HG03175 (cell line): ENCODE measurements at regions not wholly inside any gene's neighbourhood (a gene's known extent, or its start where the extent isn't known, plus 50 kb on each side); places are given as distances from the start of the nearest gene placed in this dataset.
"Not testable (repeated sequence)": the region's sequence is repeated elsewhere in the genome, so short reads cannot be mapped to it uniquely, and the experiment has no call there.

Experiments
- ATAC-seq: cut with Tn5 transposase; IDR thresholded peaks from one replicate; pipeline ENCODE4 v1.9.1; 2021; ENCODE audit warnings: mild to moderate bottlenecking, moderate library complexity; ENCODE audit not compliant: unreplicated experiment

- no peak for ATAC-seq
Observed at GRCh38 chr6:135647521-135647920, 150.0 kb upstream of the AHI1 start.

GRCh38 chr6:135651964-135652755 lies 154.6 kb upstream of the AHI1 start:
- ATAC-seq = peak; percentile 98

GRCh38 chr6:135655055-135655454 lies 157.5 kb upstream of the AHI1 start:
- ATAC-seq = no peak

- ATAC-seq = no peak
Observed at GRCh38 chr6:135657207-135657606, 159.7 kb upstream of the AHI1 start.

- no peak for ATAC-seq
Observed at GRCh38 chr6:135658481-135658880, 160.9 kb upstream of the AHI1 start.

GRCh38 chr6:135658916-135659315 lies 161.4 kb upstream of the AHI1 start:
- no peak for ATAC-seq

GRCh38 chr6:135664527-135664926 lies 167.0 kb upstream of the AHI1 start:
- ATAC-seq = no peak

- ATAC-seq = no peak
Observed at GRCh38 chr6:135665935-135666334, 168.4 kb upstream of the AHI1 start.

GRCh38 chr6:135667691-135668455 lies 170.3 kb upstream of the AHI1 start:
- no peak for ATAC-seq

- ATAC-seq = no peak
Observed at GRCh38 chr6:135672256-135672655, 174.7 kb upstream of the AHI1 start.

GRCh38 chr6:135673501-135674309 lies 176.2 kb upstream of the AHI1 start:
- no peak for ATAC-seq

- ATAC-seq = no peak
Observed at GRCh38 chr6:135675026-135675425, 176.5 kb upstream of the PDE7B start.

- ATAC-seq = no peak
Observed at GRCh38 chr6:135675862-135676261, 175.6 kb upstream of the PDE7B start.

- no peak for ATAC-seq
Observed at GRCh38 chr6:135680964-135681913, 170.3 kb upstream of the PDE7B start.

- no peak for ATAC-seq
Observed at GRCh38 chr6:135686784-135687301, 164.7 kb upstream of the PDE7B start.

- not testable (repeated sequence) for ATAC-seq
Observed at GRCh38 chr6:135688476-135688875, 163.0 kb upstream of the PDE7B start.

GRCh38 chr6:135692426-135692825 lies 159.1 kb upstream of the PDE7B start:
- ATAC-seq = no peak

- no peak for ATAC-seq
Observed at GRCh38 chr6:135693811-135694370, 157.6 kb upstream of the PDE7B start.

- no peak for ATAC-seq
Observed at GRCh38 chr6:135699705-135700104, 151.8 kb upstream of the PDE7B start.

GRCh38 chr6:135701426-135701825 lies 150.1 kb upstream of the PDE7B start:
- no peak for ATAC-seq
